ENCODE measurements at regions not wholly inside any gene's neighbourhood (a gene's known extent, or its start where the extent isn't known, plus 50 kb on each side); places are given as distances from the start of the nearest gene placed in this dataset.

DNA sequence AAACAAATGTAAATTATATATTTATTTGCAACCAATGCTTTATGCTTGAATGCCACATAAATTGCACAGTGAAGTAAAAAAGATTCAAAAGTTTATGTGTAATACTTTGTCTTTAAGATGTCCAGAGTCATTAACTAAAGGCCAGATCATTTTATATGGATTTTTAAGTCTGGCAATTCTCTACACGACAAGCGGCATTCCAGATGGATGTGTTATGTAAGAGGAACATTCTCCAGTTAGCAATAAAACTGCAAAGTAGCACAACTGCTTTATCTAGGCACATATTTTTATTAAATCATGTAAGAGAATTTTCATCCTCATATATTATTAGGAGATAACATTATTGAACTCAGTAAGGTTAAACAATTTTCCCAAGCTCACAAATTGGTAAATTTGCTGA lies 1717.7 kb upstream of the SEL1L start:
- Histone ChIP-seq H3K4me1 (no peaks in the 10 kb centered on the region), H3K9ac (ENCODE audit: low read depth in 2 of 2, low read length in 2 of 2) (no peak overlapping the region), H3K9me3 (peaks cover 2% of the 10 kb centered on the region), H3K4me3 (no peak overlapping the region), H3K36me3 (no peaks in the 10 kb centered on the region), H3K27ac (no peak overlapping the region), H3K27me3 (no peaks in the 10 kb centered on the region)
- DNase-seq, result no peak
- TF ChIP-seq, protein P1, sequence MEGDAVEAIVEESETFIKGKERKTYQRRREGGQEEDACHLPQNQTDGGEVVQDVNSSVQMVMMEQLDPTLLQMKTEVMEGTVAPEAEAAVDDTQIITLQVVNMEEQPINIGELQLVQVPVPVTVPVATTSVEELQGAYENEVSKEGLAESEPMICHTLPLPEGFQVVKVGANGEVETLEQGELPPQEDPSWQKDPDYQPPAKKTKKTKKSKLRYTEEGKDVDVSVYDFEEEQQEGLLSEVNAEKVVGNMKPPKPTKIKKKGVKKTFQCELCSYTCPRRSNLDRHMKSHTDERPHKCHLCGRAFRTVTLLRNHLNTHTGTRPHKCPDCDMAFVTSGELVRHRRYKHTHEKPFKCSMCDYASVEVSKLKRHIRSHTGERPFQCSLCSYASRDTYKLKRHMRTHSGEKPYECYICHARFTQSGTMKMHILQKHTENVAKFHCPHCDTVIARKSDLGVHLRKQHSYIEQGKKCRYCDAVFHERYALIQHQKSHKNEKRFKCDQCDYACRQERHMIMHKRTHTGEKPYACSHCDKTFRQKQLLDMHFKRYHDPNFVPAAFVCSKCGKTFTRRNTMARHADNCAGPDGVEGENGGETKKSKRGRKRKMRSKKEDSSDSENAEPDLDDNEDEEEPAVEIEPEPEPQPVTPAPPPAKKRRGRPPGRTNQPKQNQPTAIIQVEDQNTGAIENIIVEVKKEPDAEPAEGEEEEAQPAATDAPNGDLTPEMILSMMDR (IDR thresholded peaks at IDR 0.05), result no peak
- intact Hi-C loops (cut with DNase I), result no loop called here

DNA sequence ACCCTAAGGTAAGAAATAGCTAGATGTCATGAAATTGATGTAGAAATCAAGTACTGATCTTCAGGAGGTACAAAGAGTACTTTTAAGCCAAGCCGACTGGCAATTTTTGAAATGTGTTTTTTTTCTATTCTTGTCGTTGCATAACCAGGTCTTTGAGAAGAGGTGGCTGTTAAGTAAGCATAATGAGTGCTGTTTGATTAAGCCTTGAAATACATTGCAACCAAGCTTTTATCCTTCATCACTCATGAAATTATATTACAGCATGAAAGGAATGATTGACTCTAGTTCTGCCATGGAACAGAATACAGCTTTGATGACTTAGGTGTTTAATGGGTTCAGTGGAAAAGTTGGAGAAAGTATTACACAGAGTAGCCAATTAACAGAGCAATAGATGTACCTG lies 1720.2 kb upstream of the SEL1L start:
- H3K27ac ChIP-seq, result no peak overlapping the region
- no peak overlapping the region for H3K4me3 ChIP-seq
- H3K9me3 ChIP-seq, result peaks cover 4% of the 10 kb centered on the region
- no peaks in the 10 kb centered on the region for H3K4me1 ChIP-seq
- intact Hi-C loops (cut with DNase I), result no loop called here
- H3K9ac ChIP-seq (ENCODE audit: low read depth in 2 of 2, low read length in 2 of 2), result no peak overlapping the region
- DNase-seq, result no peak
- no peaks in the 10 kb centered on the region for H3K27me3 ChIP-seq
- TF ChIP-seq, protein P1 (IDR thresholded peaks at IDR 0.05), result no peak
- no peaks in the 10 kb centered on the region for H3K36me3 ChIP-seq

DNA sequence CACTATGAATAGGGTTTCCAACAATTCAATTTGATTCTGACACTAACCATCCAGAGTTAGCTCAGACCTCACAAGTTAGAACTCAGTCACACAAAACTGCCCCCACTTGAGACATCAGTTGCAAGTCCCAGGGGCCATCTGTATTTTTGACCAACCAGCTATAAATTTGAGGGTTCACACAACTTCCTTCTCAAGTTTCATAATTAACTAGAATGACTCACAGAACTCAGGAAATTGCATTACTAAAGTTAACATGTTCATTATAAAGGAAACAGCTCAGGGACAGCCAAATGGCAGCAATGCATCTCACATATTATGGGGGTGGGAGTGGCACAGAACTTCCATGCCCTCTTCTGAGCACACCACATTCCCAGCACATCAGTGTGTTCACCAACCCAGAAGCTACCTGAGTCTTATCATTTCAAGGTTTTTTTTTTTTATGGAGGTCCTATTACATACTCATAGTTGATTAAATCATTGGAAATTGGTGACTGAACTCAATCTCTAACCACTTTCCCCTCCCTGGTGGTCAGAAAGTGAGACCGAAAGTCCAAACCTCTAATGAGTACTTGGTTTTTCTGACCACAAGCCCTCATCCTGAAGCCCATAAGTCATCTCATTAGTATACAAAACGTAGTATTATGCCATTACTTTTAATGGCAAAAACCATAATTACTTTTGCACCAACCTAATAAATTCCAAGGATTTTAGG lies 1721.5 kb upstream of the SEL1L start:
- Histone ChIP-seq H3K9ac (ENCODE audit: low read depth in 2 of 2, low read length in 2 of 2) (no peak overlapping the region), H3K4me3 (no peak overlapping the region), H3K4me1 (no peaks in the 10 kb centered on the region), H3K27ac (no peak overlapping the region), H3K27me3 (no peaks in the 10 kb centered on the region), H3K36me3 (no peaks in the 10 kb centered on the region), H3K9me3 (peaks cover 4% of the 10 kb centered on the region)
- intact Hi-C loops (cut with DNase I), result no loop called here
- TF ChIP-seq, protein P1 (IDR thresholded peaks at IDR 0.05), result no peak
- no peak for DNase-seq

DNA sequence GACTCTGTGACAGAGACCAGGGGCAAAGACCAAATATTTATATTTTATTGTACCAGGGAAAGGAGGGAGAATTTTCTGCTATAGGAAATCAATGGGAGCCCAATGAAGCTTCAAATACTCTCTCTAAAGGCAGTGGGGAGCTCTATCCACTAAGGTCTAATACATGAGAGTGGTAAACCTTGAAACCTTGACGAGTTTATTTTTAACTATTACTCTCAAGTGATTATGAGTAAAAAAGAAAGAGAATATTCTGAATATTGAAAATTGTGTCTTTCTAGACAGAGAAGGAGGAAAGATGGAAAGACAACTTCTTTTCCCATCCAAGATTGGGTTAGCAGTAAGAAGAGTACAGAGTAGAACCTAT lies 1722.1 kb upstream of the SEL1L start:
- no peaks in the 10 kb centered on the region for H3K4me1 ChIP-seq
- intact Hi-C loops (cut with DNase I), result no loop called here
- H3K27me3 ChIP-seq, result no peaks in the 10 kb centered on the region
- TF ChIP-seq, protein P1 (IDR thresholded peaks at IDR 0.05), result no peak
- H3K9ac ChIP-seq (ENCODE audit: low read depth in 2 of 2, low read length in 2 of 2), result no peak overlapping the region
- no peak for DNase-seq
- H3K36me3 ChIP-seq, result no peaks in the 10 kb centered on the region
- H3K4me3 ChIP-seq, result no peak overlapping the region
- no peak overlapping the region for H3K27ac ChIP-seq
- peaks cover 4% of the 10 kb centered on the region for H3K9me3 ChIP-seq

DNA sequence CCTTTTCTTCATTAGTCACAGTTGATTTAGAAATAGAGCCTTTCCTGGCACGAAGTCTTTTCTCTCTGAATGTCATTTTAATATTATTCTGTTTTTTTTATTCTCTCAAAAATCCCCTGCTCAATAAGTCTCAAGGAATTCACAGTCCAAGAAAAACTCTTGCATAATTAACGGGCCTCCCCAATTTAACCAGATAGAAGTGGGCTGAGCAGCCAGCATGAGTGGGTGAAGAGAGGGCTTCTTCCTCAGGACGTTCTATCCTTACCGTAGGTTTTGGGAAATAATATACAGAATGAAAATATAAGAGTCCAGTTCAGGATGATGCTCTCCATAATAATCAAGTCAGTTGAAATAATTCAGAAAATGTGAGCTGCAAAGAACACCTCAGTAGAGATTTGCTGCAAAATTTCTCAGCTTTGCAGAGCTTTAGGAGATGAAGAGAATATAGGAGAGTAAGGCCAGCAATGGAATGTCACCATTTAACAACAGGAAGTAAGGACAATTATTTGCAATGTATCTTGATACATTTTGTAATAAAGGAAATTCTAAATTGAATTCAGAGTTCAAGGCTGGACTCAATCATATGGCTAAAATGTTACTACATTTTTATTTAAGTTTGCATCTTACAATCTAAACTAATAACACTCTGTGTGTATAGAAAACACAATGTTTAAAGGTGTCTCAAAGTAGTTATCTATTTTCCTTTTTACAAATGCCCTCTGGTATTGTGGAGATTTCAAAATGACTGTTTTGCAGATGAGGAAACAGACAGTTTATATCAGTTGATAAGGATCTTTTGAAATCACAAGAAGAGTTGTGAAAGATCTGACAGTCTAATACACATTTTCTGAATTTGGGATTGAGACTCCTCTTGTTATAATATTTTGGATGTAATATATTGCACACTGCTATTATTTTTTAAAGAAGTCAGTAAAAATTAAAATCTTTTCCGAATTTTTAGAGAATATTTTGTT lies 1724.1 kb upstream of the SEL1L start:
- Histone ChIP-seq H3K9me3 (peaks cover 4% of the 10 kb centered on the region), H3K9ac (ENCODE audit: low read depth in 2 of 2, low read length in 2 of 2) (no peak overlapping the region), H3K36me3 (no peaks in the 10 kb centered on the region), H3K27me3 (no peaks in the 10 kb centered on the region), H3K4me1 (no peaks in the 10 kb centered on the region), H3K27ac (no peak overlapping the region), H3K4me3 (no peak overlapping the region)
- TF ChIP-seq, protein P1 (IDR thresholded peaks at IDR 0.05), result no peak
- no peak for DNase-seq
- intact Hi-C loops (cut with DNase I), result no loop called here
